ENCODE measurements at regions not wholly inside any gene's neighbourhood (a gene's known extent, or its start where the extent isn't known, plus 50 kb on each side); places are given as distances from the start of the nearest gene placed in this dataset.

DNA sequence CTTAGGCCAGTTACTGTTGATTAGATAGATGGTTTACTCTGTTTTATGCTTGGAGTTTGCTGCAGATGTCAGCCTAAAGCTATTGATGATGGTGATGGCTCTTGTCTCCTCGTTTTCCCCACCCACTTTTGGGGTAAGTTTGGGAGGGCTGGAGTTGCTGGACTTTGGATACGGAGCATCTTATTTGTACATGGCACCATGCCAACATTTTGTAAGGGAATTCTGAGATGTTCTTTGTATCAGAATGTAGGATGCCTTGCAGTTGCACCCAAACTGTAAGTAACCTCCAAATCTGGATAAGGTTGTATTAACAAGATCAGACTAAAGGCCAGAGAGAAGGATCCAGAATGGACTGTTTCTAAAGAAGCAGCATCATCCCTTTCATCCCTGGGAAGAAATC lies 551.9 kb upstream of the ZFHX3 start:
- ChIA-PET POLR2A (no interaction called here), RAD21 (ENCODE audit: low non-redundant PET in 1 of 2, low total read pairs in 2 of 2, uncharacterized antibody in 2 of 2, unreplicated experiment in 2 of 2) (no interaction called here), CTCF (no interaction called here)
- Histone ChIP-seq H4K20me1 (ENCODE audit: insufficient read depth) (no peaks in the 10 kb centered on the region), H3K79me2 (ENCODE audit: insufficient read depth, low read length) (no peaks in the 10 kb centered on the region), H3K27me3 (ENCODE audit: insufficient read depth, low read length) (peaks cover 8% of the 10 kb centered on the region), H3K9me2 (ENCODE audit: insufficient read depth) (no peaks in the 10 kb centered on the region), H3K27ac (ENCODE audit: low read depth, low read length) (no peak overlapping the region), H3K9ac (ENCODE audit: low read length) (no peak overlapping the region), H3K9me3 (ENCODE audit: control insufficient read depth in 1 of 2, insufficient read depth in 1 of 2, low read depth in 1 of 2, low read length in 2 of 2) (no peaks in the 10 kb centered on the region), H3K4me1 (ENCODE audit: control insufficient read depth in 1 of 2, insufficient read depth in 2 of 2, low read length in 2 of 2) (no peaks in the 10 kb centered on the region), H3K36me3 (ENCODE audit: control insufficient read depth in 1 of 2, insufficient read depth in 2 of 2, low read length in 2 of 2) (no peaks in the 10 kb centered on the region), H3K4me2 (ENCODE audit: low read length) (no peak overlapping the region), H3K4me3 (replicated peaks in 1 of 2; ENCODE audit: low read depth in 1 of 2, low read length in 2 of 2) (no peak overlapping the region), H2AFZ (ENCODE audit: low read depth, low read length, poor library complexity, severe bottlenecking) (no peak overlapping the region)
- no peak for ATAC-seq
- TF ChIP-seq ZFX (IDR thresholded peaks at IDR 0.05): no peak
- TF ChIP-seq, protein P1, sequence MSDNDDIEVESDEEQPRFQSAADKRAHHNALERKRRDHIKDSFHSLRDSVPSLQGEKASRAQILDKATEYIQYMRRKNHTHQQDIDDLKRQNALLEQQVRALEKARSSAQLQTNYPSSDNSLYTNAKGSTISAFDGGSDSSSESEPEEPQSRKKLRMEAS (IDR thresholded peaks at IDR 0.05): no peak
- no peak for DNase-seq (ENCODE audit: low read depth, low spot score)
- intact Hi-C loops (cut with micrococcal nuclease): no loop called here
- no TSS peak for BruUV-seq (replicated peaks)

DNA sequence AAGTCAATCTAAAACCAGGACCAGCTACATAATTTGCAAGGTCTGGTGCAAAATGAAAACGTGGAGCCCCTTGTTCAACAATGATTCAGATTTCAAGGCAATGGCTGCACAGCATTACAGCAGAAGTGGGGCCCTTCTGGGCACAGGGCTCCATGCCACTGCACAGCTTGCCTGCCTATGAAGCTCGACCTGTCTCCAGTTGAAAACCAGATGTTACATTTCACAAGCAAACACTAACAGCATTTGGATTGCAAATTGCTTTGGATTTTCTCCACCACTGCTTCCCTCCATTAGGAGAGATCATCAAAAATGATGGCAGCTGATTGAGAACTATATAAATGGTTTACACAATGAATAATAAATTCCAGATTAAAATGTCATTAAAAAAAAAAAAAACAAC lies 551.4 kb upstream of the ZFHX3 start:
- RAD21 ChIA-PET (ENCODE audit: low non-redundant PET in 1 of 2, low total read pairs in 2 of 2, uncharacterized antibody in 2 of 2, unreplicated experiment in 2 of 2): no interaction called here
- no peaks in the 10 kb centered on the region for H3K9me3 ChIP-seq (ENCODE audit: control insufficient read depth in 1 of 2, insufficient read depth in 1 of 2, low read depth in 1 of 2, low read length in 2 of 2)
- no peaks in the 10 kb centered on the region for H3K9me2 ChIP-seq (ENCODE audit: insufficient read depth)
- H3K27ac ChIP-seq (ENCODE audit: low read depth, low read length): no peak overlapping the region
- POLR2A ChIA-PET: no interaction called here
- no peaks in the 10 kb centered on the region for H4K20me1 ChIP-seq (ENCODE audit: insufficient read depth)
- CTCF ChIA-PET: no interaction called here
- H2AFZ ChIP-seq (ENCODE audit: low read depth, low read length, poor library complexity, severe bottlenecking): no peak overlapping the region
- DNase-seq (ENCODE audit: low read depth, low spot score) (no peak), ATAC-seq (no peak)
- H3K4me2 ChIP-seq (ENCODE audit: low read length): no peak overlapping the region
- BruUV-seq (replicated peaks): no TSS peak
- H3K9ac ChIP-seq (ENCODE audit: low read length): no peak overlapping the region
- no peaks in the 10 kb centered on the region for H3K79me2 ChIP-seq (ENCODE audit: insufficient read depth, low read length)
- no peak for TF ChIP-seq JUND (IDR thresholded peaks at IDR 0.05)
- no peak for TF ChIP-seq EZH2phosphoT487 (IDR thresholded peaks at IDR 0.05; ENCODE audit: borderline replicate concordance)
- no peak for TF ChIP-seq EZH2 (IDR thresholded peaks at IDR 0.05)
- no peak for TF ChIP-seq SRF (IDR thresholded peaks at IDR 0.05; ENCODE audit: low read depth)
- TF ChIP-seq YY1 (IDR thresholded peaks at IDR 0.05; ENCODE audit: extremely low read depth, insufficient replicate concordance, low read depth, low read length): no peak
- no peak for TF ChIP-seq CEBPB (IDR thresholded peaks at IDR 0.05; ENCODE audit: low read depth)
- no peak for TF ChIP-seq RAD21 (IDR thresholded peaks at IDR 0.05; ENCODE audit: low read depth)
- TF ChIP-seq, protein P2, sequence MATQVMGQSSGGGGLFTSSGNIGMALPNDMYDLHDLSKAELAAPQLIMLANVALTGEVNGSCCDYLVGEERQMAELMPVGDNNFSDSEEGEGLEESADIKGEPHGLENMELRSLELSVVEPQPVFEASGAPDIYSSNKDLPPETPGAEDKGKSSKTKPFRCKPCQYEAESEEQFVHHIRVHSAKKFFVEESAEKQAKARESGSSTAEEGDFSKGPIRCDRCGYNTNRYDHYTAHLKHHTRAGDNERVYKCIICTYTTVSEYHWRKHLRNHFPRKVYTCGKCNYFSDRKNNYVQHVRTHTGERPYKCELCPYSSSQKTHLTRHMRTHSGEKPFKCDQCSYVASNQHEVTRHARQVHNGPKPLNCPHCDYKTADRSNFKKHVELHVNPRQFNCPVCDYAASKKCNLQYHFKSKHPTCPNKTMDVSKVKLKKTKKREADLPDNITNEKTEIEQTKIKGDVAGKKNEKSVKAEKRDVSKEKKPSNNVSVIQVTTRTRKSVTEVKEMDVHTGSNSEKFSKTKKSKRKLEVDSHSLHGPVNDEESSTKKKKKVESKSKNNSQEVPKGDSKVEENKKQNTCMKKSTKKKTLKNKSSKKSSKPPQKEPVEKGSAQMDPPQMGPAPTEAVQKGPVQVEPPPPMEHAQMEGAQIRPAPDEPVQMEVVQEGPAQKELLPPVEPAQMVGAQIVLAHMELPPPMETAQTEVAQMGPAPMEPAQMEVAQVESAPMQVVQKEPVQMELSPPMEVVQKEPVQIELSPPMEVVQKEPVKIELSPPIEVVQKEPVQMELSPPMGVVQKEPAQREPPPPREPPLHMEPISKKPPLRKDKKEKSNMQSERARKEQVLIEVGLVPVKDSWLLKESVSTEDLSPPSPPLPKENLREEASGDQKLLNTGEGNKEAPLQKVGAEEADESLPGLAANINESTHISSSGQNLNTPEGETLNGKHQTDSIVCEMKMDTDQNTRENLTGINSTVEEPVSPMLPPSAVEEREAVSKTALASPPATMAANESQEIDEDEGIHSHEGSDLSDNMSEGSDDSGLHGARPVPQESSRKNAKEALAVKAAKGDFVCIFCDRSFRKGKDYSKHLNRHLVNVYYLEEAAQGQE (IDR thresholded peaks at IDR 0.05; ENCODE audit: low read depth): no peak
- TF ChIP-seq, protein P3, sequence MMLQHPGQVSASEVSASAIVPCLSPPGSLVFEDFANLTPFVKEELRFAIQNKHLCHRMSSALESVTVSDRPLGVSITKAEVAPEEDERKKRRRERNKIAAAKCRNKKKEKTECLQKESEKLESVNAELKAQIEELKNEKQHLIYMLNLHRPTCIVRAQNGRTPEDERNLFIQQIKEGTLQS (IDR thresholded peaks at IDR 0.05): no peak
- TF ChIP-seq, protein P1 (IDR thresholded peaks at IDR 0.05): no peak
- no peak for TF ChIP-seq CBX3 (IDR thresholded peaks at IDR 0.05; ENCODE audit: low read depth)
- no peaks in the 10 kb centered on the region for H3K4me1 ChIP-seq (ENCODE audit: control insufficient read depth in 1 of 2, insufficient read depth in 2 of 2, low read length in 2 of 2)
- intact Hi-C loops (cut with micrococcal nuclease): no loop called here
- no peak overlapping the region for H3K4me3 ChIP-seq (replicated peaks in 1 of 2; ENCODE audit: low read depth in 1 of 2, low read length in 2 of 2)
- peaks cover 12% of the 10 kb centered on the region for H3K27me3 ChIP-seq (ENCODE audit: insufficient read depth, low read length)
- H3K36me3 ChIP-seq (ENCODE audit: control insufficient read depth in 1 of 2, insufficient read depth in 2 of 2, low read length in 2 of 2): no peaks in the 10 kb centered on the region
